Naive thymus-derived CD4-positive, alpha-beta T cell (primary cell): ENCODE measurements at regions not wholly inside any gene's neighbourhood (a gene's known extent, or its start where the extent isn't known, plus 50 kb on each side); places are given as distances from the start of the nearest gene placed in this dataset.

Experiments
- ATAC-seq: fragments of 150-1000 bp; cut with Tn5 transposase; 2 replicates; pipeline ENCODE4 v1.10.0; 2021; ENCODE audit warnings: mild to moderate bottlenecking, moderate library complexity
- CTCF ChIA-PET: fragments of 350-600 bp; sonication (Branson Sonifier 250); formaldehyde crosslinking; loops from one replicate; lab custom pipeline; 2021; ENCODE audit warnings: antibody characterized with exemption; lab: Charles Lee
- POLR2A ChIA-PET: fragments of 350-600 bp; sonication (Branson Sonifier 250); formaldehyde crosslinking; loops from one replicate; lab custom pipeline; 2021; ENCODE audit warnings: antibody characterized with exemption, inconsistent platforms; lab: Charles Lee
- DNase-seq, 9 donors: peaks; one replicate each; pipeline versions ENCODE4 v3.0.0 to v3.0.0-alpha.2; 2020 to 2022; ENCODE audit warnings: mixed read lengths in 1 of 9
- H3K27ac ChIP-seq: one replicate; pipeline ENCODE4 v1.7.0; 2013; ENCODE audit warnings: mild to moderate bottlenecking, low read depth, low read length, moderate library complexity
- H3K27me3 ChIP-seq, 2 donors: one replicate each; pipeline ENCODE4 v1.7.0; 2013; ENCODE audit warnings: low read length in 2 of 2, mild to moderate bottlenecking in 2 of 2, moderate library complexity in 2 of 2; ENCODE audit not compliant: control insufficient read depth in 2 of 2, insufficient read depth in 2 of 2
- H3K36me3 ChIP-seq, 3 experiments: 1 replicate in 2 of 3; 2 replicates in 1 of 3; pipeline ENCODE4 v1.7.0; 2013; ENCODE audit warnings: low read length in 3 of 3, mild to moderate bottlenecking in 3 of 3, moderate library complexity in 1 of 3; ENCODE audit not compliant: insufficient read depth in 3 of 3, control insufficient read depth in 2 of 3
- H3K4me1 ChIP-seq, 2 donors: one replicate each; pipeline ENCODE4 v1.7.0; 2013; ENCODE audit warnings: low read length in 2 of 2, mild to moderate bottlenecking in 2 of 2, moderate library complexity in 1 of 2; ENCODE audit not compliant: control insufficient read depth in 2 of 2, insufficient read depth in 2 of 2
- H3K4me3 ChIP-seq: 2 replicates; pipeline ENCODE4 v1.7.0; 2013; ENCODE audit warnings: mild to moderate bottlenecking, low read length
- H3K9me3 ChIP-seq, 3 experiments: 1 replicate in 2 of 3; 2 replicates in 1 of 3; pipeline ENCODE4 v1.7.0; 2013; ENCODE audit warnings: low read length in 3 of 3; ENCODE audit not compliant: control insufficient read depth in 2 of 3
- H3K27ac Mint-ChIP-seq, 9 donors: one replicate each; pipeline ENCODE4 v1.8.0; 2020 to 2022; ENCODE audit warnings: mixed read lengths in 9 of 9, mild to moderate bottlenecking in 8 of 9, moderate library complexity in 5 of 9, inconsistent platforms in 2 of 9
- H3K27me3 Mint-ChIP-seq, 5 donors: one replicate each; pipeline ENCODE4 v1.8.0; 2021 to 2022; ENCODE audit warnings: mixed read lengths in 5 of 5, mild to moderate bottlenecking in 1 of 5
- H3K36me3 Mint-ChIP-seq, 5 donors: one replicate each; pipeline ENCODE4 v1.8.0; 2020 to 2022; ENCODE audit warnings: mixed read lengths in 5 of 5, mild to moderate bottlenecking in 3 of 5, inconsistent platforms in 1 of 5
- H3K4me1 Mint-ChIP-seq, 7 donors: one replicate each; pipeline ENCODE4 v1.8.0; 2020 to 2022; ENCODE audit warnings: mixed read lengths in 7 of 7, mild to moderate bottlenecking in 3 of 7, inconsistent platforms in 1 of 7
- H3K4me3 Mint-ChIP-seq, 10 donors: one replicate each; pipeline ENCODE4 v1.8.0; 2020 to 2022; ENCODE audit warnings: mild to moderate bottlenecking in 10 of 10, mixed read lengths in 10 of 10, moderate library complexity in 6 of 10, inconsistent platforms in 2 of 10
- H3K9me3 Mint-ChIP-seq, 11 donors: one replicate each; pipeline ENCODE4 v1.8.0; 2020 to 2022; ENCODE audit warnings: mixed read lengths in 11 of 11, mild to moderate bottlenecking in 4 of 11, inconsistent platforms in 1 of 11, moderate library complexity in 1 of 11
- intact Hi-C, 2 donors: fragments of 100-400 bp; cut with micrococcal nuclease; formaldehyde crosslinking; loops; one replicate each; pipeline ENCODE4 v1.15.1; 2023

- DNase-seq (no peak), ATAC-seq (no peak)
- Histone ChIP-seq H3K4me3 (no peak overlapping the region), H3K9me3 (no peaks in the 10 kb centered on the region), H3K4me1 (no peaks in the 10 kb centered on the region), H3K36me3 (no peaks in the 10 kb centered on the region), H3K27me3 (no peaks in the 10 kb centered on the region), H3K27ac (no peak overlapping the region)
- Mint-ChIP-seq H3K4me3 (no peak overlapping the region), H3K27me3 (peaks cover 0 to 3% (median 0%) of the 10 kb centered on the region in 5 donors), H3K4me1 (no peaks in the 10 kb centered on the region), H3K27ac (no peak overlapping the region), H3K9me3 (no peaks in the 10 kb centered on the region), H3K36me3 (no peaks in the 10 kb centered on the region)
- intact Hi-C loops = no loop called here
- ChIA-PET CTCF (no interaction called here), POLR2A (no interaction called here)
These were observed 737.7 kb upstream of the ALCAM start for GRCh38 chr3:104629038-104629437.

- no peaks in the 10 kb centered on the region for H3K36me3 Mint-ChIP-seq
- no peaks in the 10 kb centered on the region for H3K4me1 ChIP-seq
- no peaks in the 10 kb centered on the region for H3K36me3 ChIP-seq
- H3K4me1 Mint-ChIP-seq = no peaks in the 10 kb centered on the region
- no peaks in the 10 kb centered on the region for H3K27me3 ChIP-seq
- H3K4me3 Mint-ChIP-seq = no peak overlapping the region
- peaks cover 0 to 11% (median 3%) of the 10 kb centered on the region in 5 donors for H3K27me3 Mint-ChIP-seq
- H3K9me3 Mint-ChIP-seq = peaks cover 0 to under 1% (median 0%) of the 10 kb centered on the region in 11 donors
- no peak for ATAC-seq
- DNase-seq = no peak
- no peak overlapping the region for H3K4me3 ChIP-seq
- ChIA-PET POLR2A (no interaction called here), CTCF (no interaction called here)
- intact Hi-C loops = no loop called here
- H3K9me3 ChIP-seq = no peaks in the 10 kb centered on the region
- no peak overlapping the region for H3K27ac ChIP-seq
- H3K27ac Mint-ChIP-seq = no peak overlapping the region
These were observed 735.5 kb upstream of the ALCAM start for GRCh38 chr3:104631254-104631653.

GRCh38 chr3:104632521-104632920 lies 734.2 kb upstream of the ALCAM start:
- Histone ChIP-seq H3K4me1 (no peaks in the 10 kb centered on the region), H3K27me3 (no peaks in the 10 kb centered on the region), H3K36me3 (no peaks in the 10 kb centered on the region), H3K4me3 (no peak overlapping the region), H3K27ac (no peak overlapping the region), H3K9me3 (no peaks in the 10 kb centered on the region)
- Mint-ChIP-seq H3K4me3 (no peak overlapping the region), H3K4me1 (no peaks in the 10 kb centered on the region), H3K27me3 (peaks cover 0 to 13% (median 3%) of the 10 kb centered on the region in 5 donors), H3K36me3 (no peaks in the 10 kb centered on the region), H3K27ac (no peak overlapping the region), H3K9me3 (peaks cover 0 to 6% (median 0%) of the 10 kb centered on the region in 11 donors)
- CTCF ChIA-PET = interaction anchor here (1.0 kb wide), 1 partner anchor 9 kb away, joined by 3 read pairs; no protein-coding TSS in a partner anchor
- ATAC-seq = no peak
- DNase-seq = no peak
- POLR2A ChIA-PET = no interaction called here
- intact Hi-C loops = no loop called here

GRCh38 chr3:104632947-104633346 lies 733.8 kb upstream of the ALCAM start:
- no peak overlapping the region for H3K27ac Mint-ChIP-seq

GRCh38 chr3:104635872-104636580 lies 730.7 kb upstream of the ALCAM start:
- no peaks in the 10 kb centered on the region for H3K36me3 ChIP-seq
- ChIA-PET POLR2A (no interaction called here), CTCF (interaction anchor here (0.7 kb wide), 1 partner anchor 692 kb away, joined by 4 read pairs; no protein-coding TSS in a partner anchor)
- Mint-ChIP-seq H3K27ac (no peak overlapping the region), H3K9me3 (peaks cover 0 to 29% (median 3%) of the 10 kb centered on the region in 11 donors), H3K36me3 (no peaks in the 10 kb centered on the region), H3K27me3 (peaks cover 0 to 13% (median 3%) of the 10 kb centered on the region in 5 donors), H3K4me3 (peak overlapping the region in 1 of 10 donors; percentile 37), H3K4me1 (no peaks in the 10 kb centered on the region)
- H3K9me3 ChIP-seq = no peaks in the 10 kb centered on the region
- H3K4me1 ChIP-seq = no peaks in the 10 kb centered on the region
- no peak overlapping the region for H3K4me3 ChIP-seq
- ATAC-seq (no peak), DNase-seq (no peak)
- intact Hi-C loops = no loop called here
- no peak overlapping the region for H3K27ac ChIP-seq
- H3K27me3 ChIP-seq = no peaks in the 10 kb centered on the region

More at GRCh38 chr3:104632947-104633346, 733.8 kb upstream of the ALCAM start:
- H3K36me3 ChIP-seq = no peaks in the 10 kb centered on the region
- H3K4me1 Mint-ChIP-seq = no peaks in the 10 kb centered on the region
- H3K27ac ChIP-seq = no peak overlapping the region
- DNase-seq (no peak), ATAC-seq (no peak)
- intact Hi-C loops = no loop called here
- no peaks in the 10 kb centered on the region for H3K36me3 Mint-ChIP-seq
- H3K27me3 Mint-ChIP-seq = peaks cover 0 to 13% (median 3%) of the 10 kb centered on the region in 5 donors
- ChIA-PET CTCF (interaction anchor here (1.0 kb wide), 1 partner anchor 9 kb away, joined by 3 read pairs; no protein-coding TSS in a partner anchor), POLR2A (no interaction called here)
- H3K9me3 Mint-ChIP-seq = peaks cover 0 to 9% (median 0%) of the 10 kb centered on the region in 11 donors
- no peak overlapping the region for H3K4me3 ChIP-seq
- no peaks in the 10 kb centered on the region for H3K27me3 ChIP-seq
- no peak overlapping the region for H3K4me3 Mint-ChIP-seq
- H3K9me3 ChIP-seq = no peaks in the 10 kb centered on the region
- H3K4me1 ChIP-seq = no peaks in the 10 kb centered on the region

- Histone ChIP-seq H3K27ac (no peak overlapping the region), H3K27me3 (no peaks in the 10 kb centered on the region), H3K4me3 (no peak overlapping the region), H3K4me1 (no peaks in the 10 kb centered on the region), H3K9me3 (no peaks in the 10 kb centered on the region), H3K36me3 (no peaks in the 10 kb centered on the region)
- Mint-ChIP-seq H3K27me3 (peaks cover 0 to 4% (median 0%) of the 10 kb centered on the region in 5 donors), H3K4me1 (no peaks in the 10 kb centered on the region), H3K27ac (no peak overlapping the region), H3K9me3 (peaks cover 0 to 23% (median 3%) of the 10 kb centered on the region in 11 donors), H3K4me3 (no peak overlapping the region), H3K36me3 (no peaks in the 10 kb centered on the region)
- DNase-seq (no peak), ATAC-seq (no peak)
- POLR2A ChIA-PET = no interaction called here
- intact Hi-C loops = no loop called here
- CTCF ChIA-PET = no interaction called here
These were observed 723.9 kb upstream of the ALCAM start for GRCh38 chr3:104642827-104643226.

GRCh38 chr3:104646196-104646595 lies 720.5 kb upstream of the ALCAM start:
- Histone ChIP-seq H3K27me3 (no peaks in the 10 kb centered on the region), H3K9me3 (no peaks in the 10 kb centered on the region), H3K4me1 (no peaks in the 10 kb centered on the region), H3K36me3 (no peaks in the 10 kb centered on the region), H3K27ac (no peak overlapping the region), H3K4me3 (no peak overlapping the region)
- Mint-ChIP-seq H3K4me1 (no peaks in the 10 kb centered on the region), H3K4me3 (no peak overlapping the region), H3K27ac (no peak overlapping the region), H3K27me3 (peaks cover 0 to 4% (median 0%) of the 10 kb centered on the region in 5 donors), H3K9me3 (peaks cover 0 to 7% (median 0%) of the 10 kb centered on the region in 11 donors), H3K36me3 (no peaks in the 10 kb centered on the region)
- ChIA-PET CTCF (no interaction called here), POLR2A (no interaction called here)
- intact Hi-C loops = no loop called here
- no peak for DNase-seq
- ATAC-seq = no peak
